ENCODE measurements at regions not wholly inside any gene's neighbourhood (a gene's known extent, or its start where the extent isn't known, plus 50 kb on each side); places are given as distances from the start of the nearest gene placed in this dataset.
"Not testable (repeated sequence)": the region's sequence is repeated elsewhere in the genome, so short reads cannot be mapped to it uniquely, and the experiment has no call there.

DNA sequence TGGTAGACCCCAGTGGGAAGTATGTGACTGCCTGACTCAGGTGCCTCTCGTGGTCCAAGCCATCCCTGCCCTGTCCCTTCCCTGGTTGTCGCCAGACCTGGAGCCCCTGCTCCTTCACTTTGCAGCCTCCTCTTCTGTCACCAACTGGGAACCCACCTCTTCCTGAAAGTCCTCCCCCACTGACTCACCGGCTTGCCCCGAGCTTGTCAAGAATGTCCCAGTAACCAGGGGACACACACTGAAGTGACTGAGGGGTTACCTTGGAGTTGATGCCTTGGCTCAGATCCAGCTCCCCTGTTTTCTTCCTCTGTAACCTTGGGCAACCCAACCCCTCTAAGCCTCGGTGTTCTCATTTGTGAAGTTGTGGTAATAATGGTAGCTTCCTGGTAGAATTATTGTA lies 155.4 kb downstream of the OR4F15 start:
- TF ChIP-seq POLR2A (IDR thresholded peaks at IDR 0.05): not testable (repeated sequence)
- TF ChIP-seq, protein P1, sequence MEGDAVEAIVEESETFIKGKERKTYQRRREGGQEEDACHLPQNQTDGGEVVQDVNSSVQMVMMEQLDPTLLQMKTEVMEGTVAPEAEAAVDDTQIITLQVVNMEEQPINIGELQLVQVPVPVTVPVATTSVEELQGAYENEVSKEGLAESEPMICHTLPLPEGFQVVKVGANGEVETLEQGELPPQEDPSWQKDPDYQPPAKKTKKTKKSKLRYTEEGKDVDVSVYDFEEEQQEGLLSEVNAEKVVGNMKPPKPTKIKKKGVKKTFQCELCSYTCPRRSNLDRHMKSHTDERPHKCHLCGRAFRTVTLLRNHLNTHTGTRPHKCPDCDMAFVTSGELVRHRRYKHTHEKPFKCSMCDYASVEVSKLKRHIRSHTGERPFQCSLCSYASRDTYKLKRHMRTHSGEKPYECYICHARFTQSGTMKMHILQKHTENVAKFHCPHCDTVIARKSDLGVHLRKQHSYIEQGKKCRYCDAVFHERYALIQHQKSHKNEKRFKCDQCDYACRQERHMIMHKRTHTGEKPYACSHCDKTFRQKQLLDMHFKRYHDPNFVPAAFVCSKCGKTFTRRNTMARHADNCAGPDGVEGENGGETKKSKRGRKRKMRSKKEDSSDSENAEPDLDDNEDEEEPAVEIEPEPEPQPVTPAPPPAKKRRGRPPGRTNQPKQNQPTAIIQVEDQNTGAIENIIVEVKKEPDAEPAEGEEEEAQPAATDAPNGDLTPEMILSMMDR (IDR thresholded peaks at IDR 0.05): not testable (repeated sequence)

Measured in vagina (tissue), 2 donors.